Osteocyte (in vitro differentiated cells): ENCODE measurements at regions not wholly inside any gene's neighbourhood (a gene's known extent, or its start where the extent isn't known, plus 50 kb on each side); places are given as distances from the start of the nearest gene placed in this dataset.

Experiments
- DNase-seq: peaks from one replicate; pipeline ENCODE4 v3.0.0; 2021; ENCODE audit warnings: mixed read lengths; ENCODE audit not compliant: unreplicated experiment; ENCODE audit errors: extremely low spot score
- H3K27ac Mint-ChIP-seq: one replicate; pipeline ENCODE4 v1.8.0; 2021; ENCODE audit warnings: mild to moderate bottlenecking, mixed read lengths; ENCODE audit not compliant: unreplicated experiment
- H3K27me3 Mint-ChIP-seq: one replicate; pipeline ENCODE4 v1.8.0; 2021; ENCODE audit warnings: mixed read lengths; ENCODE audit not compliant: unreplicated experiment
- H3K36me3 Mint-ChIP-seq: one replicate; pipeline ENCODE4 v1.8.0; 2021; ENCODE audit warnings: mixed read lengths; ENCODE audit not compliant: unreplicated experiment
- H3K4me1 Mint-ChIP-seq: one replicate; pipeline ENCODE4 v1.8.0; 2021; ENCODE audit warnings: mixed read lengths; ENCODE audit not compliant: unreplicated experiment
- H3K4me3 Mint-ChIP-seq: one replicate; pipeline ENCODE4 v1.8.0; 2021; ENCODE audit warnings: mild to moderate bottlenecking, moderate library complexity, mixed read lengths; ENCODE audit not compliant: unreplicated experiment
- H3K9me3 Mint-ChIP-seq: one replicate; pipeline ENCODE4 v1.8.0; 2021; ENCODE audit warnings: mixed read lengths; ENCODE audit not compliant: unreplicated experiment
- CTCF ChIP-seq: fragments of 200-600 bp; sonication (generic); IDR thresholded peaks from 2 replicates; pipeline ENCODE4 v1.5.0; 2021; ENCODE audit warnings: antibody characterized with exemption, mild to moderate bottlenecking, moderate library complexity

DNA sequence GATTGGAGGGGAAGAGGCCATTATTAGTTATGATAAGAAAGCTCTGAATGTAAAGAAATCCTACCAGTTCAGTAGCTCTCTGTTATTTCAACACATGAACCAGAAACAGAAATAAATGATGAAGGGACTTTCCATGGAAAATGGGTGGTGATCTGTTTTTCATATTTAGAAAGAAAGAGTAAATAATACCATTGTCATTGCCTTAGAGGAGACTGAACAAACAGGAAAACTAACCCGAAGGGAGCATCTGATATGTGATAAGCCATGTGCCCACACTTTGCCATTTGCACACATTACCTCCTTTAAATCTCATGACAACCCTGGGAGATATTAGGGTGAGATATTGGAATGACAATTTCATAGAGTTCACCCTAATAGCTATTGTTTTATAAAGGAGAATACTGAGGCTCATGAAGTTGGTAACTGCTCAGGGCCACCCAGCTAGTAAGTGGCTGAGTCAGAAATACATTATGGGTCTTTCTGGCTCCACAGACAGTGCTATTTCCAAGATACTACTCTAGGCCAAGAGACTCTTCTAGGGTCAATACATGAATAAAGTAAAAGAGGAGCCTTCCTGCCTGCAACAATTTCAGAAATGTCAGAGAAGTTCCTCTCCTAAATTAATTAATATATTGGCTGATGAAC is 111.0 kb upstream of the SLIT3 start:
- Mint-ChIP-seq H3K36me3 (no peaks in the 10 kb centered on the region), H3K4me1 (peaks cover 8% of the 10 kb centered on the region), H3K9me3 (no peaks in the 10 kb centered on the region), H3K27me3 (no peaks in the 10 kb centered on the region), H3K27ac (no peak overlapping the region), H3K4me3 (no peak overlapping the region)
- DNase-seq, result no peak
- TF ChIP-seq CTCF, result no peak

DNA sequence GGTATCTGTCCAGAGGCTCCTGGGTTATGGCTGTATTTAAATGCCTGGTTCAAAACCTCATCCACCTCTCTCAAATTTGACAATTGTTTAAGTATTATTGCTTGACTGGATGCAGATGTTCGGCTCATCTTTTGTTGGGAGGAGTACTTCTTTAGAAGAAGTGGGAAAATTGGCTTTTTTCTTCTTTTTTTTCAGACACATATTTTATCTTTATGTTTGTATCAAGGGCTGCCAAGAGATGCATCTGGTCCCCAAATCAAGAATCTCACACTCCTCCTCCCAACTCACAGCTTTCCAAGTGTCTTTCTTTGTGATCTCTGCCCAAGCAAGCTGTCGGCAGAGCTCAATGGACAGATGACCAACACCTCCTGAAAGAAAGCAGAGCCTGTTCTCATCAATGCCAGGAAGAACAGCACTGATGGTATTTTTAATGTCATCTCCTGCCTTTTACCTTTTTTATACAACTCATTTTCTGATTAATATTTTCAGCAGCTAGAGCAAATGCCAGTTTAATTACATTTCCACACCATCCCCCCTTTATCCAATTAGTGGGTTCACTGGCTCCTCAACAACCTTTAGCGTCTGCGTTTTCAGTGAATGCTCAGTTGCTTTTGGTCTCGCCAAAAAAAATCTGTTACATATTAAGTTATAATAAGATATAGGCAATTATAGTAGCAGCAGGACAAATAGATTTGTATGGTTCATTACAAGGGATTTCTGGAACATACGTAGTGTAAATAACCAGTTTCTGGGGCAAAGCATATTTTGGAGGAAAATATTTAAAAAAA is 110.3 kb upstream of the SLIT3 start:
- no peaks in the 10 kb centered on the region for H3K27me3 Mint-ChIP-seq
- no peak overlapping the region for H3K4me3 Mint-ChIP-seq
- TF ChIP-seq CTCF, result no peak
- no peaks in the 10 kb centered on the region for H3K36me3 Mint-ChIP-seq
- H3K9me3 Mint-ChIP-seq, result no peaks in the 10 kb centered on the region
- H3K4me1 Mint-ChIP-seq, result peaks cover under 1% of the 10 kb centered on the region
- H3K27ac Mint-ChIP-seq, result no peak overlapping the region
- DNase-seq, result no peak

DNA sequence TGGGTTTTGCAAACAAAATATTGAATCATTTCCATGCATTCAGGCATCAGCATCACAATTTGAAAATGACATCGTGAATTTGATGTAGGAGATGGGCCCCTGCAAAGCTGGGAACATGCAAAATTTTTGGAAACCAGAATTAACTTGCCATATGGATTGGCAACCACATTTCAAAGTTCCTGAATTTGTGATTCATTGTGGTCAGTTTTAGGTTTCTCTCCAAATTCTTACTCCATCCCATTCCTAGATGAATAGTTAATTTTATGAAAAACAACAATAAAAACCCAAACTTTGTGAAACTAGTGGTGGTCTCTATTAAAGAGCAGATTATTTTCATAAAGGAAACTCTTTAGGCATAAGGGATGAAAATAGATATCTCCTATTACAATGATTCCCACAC is 107.8 kb upstream of the SLIT3 start:
- Mint-ChIP-seq H3K9me3 (no peaks in the 10 kb centered on the region), H3K27me3 (peaks cover 19% of the 10 kb centered on the region), H3K36me3 (no peaks in the 10 kb centered on the region), H3K4me1 (no peaks in the 10 kb centered on the region), H3K4me3 (no peak overlapping the region), H3K27ac (no peak overlapping the region)
- no peak for DNase-seq
- no peak for TF ChIP-seq CTCF

- Mint-ChIP-seq H3K27ac (no peak overlapping the region), H3K4me3 (no peak overlapping the region), H3K9me3 (no peaks in the 10 kb centered on the region), H3K36me3 (no peaks in the 10 kb centered on the region), H3K4me1 (no peaks in the 10 kb centered on the region), H3K27me3 (peaks cover 22% of the 10 kb centered on the region)
- no peak for TF ChIP-seq CTCF
- no peak for DNase-seq
These were observed 107.2 kb upstream of the SLIT3 start for GRCh38 chr5:169408171-169408570.

DNA sequence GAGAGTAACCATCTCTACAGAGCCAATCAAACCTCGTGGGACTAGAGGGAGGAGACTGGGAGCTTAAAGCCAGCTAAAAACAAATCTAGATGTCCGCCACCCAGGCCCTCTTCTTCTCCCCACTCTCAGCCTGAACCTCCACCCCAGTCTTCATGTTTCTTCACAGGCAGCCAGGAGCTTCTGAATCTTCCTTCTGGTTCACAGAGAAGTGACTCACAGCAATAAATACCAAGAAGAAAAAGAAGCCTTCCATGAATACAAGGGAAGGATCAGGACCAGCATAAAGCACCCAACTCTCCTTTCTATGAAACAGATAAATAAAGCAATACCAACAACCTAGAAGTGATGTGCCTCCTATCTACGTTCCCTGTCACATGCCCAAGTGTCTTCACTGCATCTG is 103.3 kb upstream of the SLIT3 start:
- no peak for DNase-seq
- H3K9me3 Mint-ChIP-seq, result no peaks in the 10 kb centered on the region
- TF ChIP-seq CTCF, result no peak
- H3K27ac Mint-ChIP-seq, result no peak overlapping the region
- peaks cover 39% of the 10 kb centered on the region for H3K27me3 Mint-ChIP-seq
- H3K4me1 Mint-ChIP-seq, result no peaks in the 10 kb centered on the region
- no peaks in the 10 kb centered on the region for H3K36me3 Mint-ChIP-seq
- no peak overlapping the region for H3K4me3 Mint-ChIP-seq
